Activated gamma-delta T cell treated with anti-CD3 and anti-CD28 coated beads, Interleukin-2, amount 50 U/mL, for 16 hours (primary cell): ENCODE measurements at regions not wholly inside any gene's neighbourhood (a gene's known extent, or its start where the extent isn't known, plus 50 kb on each side); places are given as distances from the start of the nearest gene placed in this dataset.
"Not testable (repeated sequence)": the region's sequence is repeated elsewhere in the genome, so short reads cannot be mapped to it uniquely, and the experiment has no call there.

Experiments
- DNase-seq: peaks from one replicate; pipeline ENCODE4 v3.0.0-alpha.2; 2020; ENCODE audit warnings: low read depth

DNA sequence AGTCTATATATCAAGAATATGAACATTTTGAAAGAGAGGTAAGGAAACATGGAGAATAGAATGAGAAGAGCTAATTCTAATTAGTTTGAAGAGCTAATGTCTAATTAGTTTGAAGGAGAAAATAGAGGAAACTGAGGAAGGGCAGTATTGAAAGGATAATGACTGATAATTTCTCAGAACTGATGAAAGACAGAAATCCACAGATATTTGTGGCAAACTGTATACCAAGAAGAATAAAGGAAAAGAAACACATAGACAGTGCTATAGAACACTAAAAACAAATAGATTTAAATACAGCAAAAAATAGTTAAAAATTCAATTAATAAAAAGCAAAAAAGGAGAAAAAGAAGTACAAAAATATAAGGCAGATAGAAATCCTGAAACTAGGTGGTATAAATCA is 354.4 kb downstream of the QKI start:
- no peak for DNase-seq

DNA sequence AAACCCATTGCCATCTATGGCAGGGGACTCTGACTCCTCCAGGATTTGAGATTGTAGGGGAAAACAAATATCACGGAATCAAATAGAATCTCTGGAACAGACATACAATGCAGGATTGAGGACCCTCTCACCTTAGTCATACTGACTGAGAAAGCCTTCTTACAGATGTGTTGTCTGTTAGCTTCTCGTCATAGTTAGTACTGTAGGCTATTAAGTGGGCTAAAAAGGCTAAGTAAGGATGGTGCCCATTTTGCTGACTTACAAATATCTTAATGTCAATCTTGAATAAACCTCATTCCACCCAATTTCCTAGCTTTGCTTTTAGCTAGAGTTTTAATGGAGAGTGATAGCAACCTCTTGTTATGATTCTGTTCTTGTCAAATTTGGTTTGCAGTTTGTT is 352.4 kb downstream of the QKI start:
- DNase-seq, result no peak

DNA sequence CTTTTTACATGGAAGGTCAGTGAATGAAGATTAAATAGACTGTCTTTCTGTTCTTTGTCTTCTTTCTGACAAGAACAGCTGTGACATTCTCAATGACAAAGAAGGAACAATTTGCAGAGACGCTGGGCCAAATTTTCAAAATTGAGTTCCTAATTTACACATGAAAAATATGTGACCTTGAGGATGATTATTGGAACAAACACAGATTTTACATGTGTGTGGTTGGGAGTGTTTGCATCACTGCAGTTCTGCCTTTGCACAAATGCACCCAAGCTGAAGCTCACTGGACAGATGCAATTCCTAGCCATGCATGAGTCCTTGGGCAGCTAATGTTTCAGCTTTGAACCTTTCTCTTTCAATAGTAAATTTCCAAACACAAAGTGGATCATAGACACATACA is 350.8 kb downstream of the QKI start:
- no peak for DNase-seq

DNA sequence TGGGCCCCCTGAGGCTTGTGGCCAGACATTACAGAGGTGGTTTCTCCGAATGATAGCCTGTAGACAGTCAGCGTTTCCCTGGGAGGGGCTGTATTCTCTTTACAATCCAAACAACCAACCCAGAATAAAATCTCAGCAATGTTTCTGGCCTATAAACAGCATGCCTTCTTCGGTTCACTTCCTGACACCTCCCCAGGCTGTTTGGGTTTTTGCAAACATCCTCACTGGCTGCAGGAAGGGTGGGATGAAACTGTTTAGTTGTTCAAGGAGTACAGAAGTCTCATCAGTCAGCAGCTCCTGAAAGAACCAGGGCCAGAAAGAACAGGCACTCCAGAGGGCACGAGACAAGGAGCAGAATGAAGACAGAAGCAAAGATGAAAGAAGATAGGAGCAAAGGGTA is 350.0 kb downstream of the QKI start:
- no peak for DNase-seq

DNA sequence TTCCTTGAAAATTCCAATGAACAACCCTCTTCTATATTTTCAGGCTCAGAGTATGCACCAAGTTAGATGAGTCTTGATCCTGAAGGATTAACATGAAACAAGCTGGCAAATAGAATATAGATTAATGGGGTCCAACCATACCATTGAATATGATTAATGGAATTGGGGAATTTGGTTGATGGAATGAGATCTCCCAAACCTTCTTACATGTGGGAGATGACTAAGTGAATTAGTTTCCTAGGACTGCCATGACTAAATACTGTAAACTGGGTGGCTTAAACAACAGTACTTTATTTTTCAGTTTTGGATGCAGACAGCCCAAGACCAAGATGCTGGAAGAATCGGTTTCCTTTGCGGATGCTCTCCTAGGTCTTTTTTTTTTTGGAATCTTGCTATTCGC is 347.0 kb downstream of the QKI start:
- DNase-seq, result no peak

DNA sequence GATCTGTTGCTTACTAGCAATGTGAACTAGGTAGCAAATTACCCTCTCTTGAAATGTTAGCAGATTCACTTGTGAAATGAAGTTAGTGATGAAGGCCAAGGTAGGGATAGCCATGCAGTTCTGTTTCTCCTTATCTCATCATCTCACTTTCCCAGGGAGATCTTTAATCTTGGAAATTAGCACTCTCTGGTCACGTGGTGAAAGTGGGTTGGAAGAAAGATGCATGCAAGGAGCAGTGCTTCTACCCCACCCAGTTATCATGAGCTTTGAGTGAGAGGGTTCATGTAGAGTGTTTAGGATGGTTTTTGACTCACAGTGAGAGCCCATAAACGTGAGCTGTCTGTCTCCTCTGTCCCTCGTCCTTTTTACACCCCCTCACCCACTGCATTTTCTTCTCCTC is 346.3 kb downstream of the QKI start:
- DNase-seq, result no peak

DNA sequence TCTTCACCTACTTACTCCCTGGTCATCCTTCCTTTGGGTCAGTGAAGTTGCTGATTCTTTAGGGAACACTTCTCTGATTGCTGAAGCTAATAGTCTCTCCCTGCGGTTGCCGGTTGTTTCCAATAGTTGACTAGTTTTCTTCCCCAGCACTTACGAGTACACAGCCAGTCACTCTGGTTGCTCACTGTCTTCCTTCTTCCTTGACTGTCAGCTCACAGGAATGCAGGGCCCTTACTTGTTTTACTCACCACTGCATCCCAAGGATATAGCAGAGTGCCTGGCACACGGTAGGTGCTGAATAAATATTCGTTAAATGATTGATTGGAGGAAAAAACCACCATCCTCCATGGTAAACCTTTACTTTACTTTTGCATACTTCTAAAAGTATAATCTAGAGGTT is 345.0 kb downstream of the QKI start:
- no peak for DNase-seq

DNA sequence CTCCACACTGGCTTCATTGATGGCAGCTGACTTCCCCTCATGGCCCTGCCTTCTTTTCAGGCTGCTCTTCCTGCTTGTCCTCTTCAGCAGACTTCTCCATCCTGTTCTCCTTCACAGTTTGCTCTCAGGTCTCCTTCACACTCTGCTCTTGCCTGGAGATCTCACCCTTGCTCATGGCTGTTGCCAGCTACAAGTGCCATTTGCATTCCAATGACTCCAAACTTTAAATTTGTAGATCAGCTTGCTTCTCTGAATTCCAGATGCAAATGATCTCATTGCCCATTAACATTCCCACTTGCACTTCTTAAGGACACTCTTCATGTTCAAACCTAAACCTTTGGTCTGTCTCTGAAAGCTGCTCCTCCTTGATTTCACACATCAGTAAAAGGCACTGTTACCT is 343.0 kb downstream of the QKI start:
- no peak for DNase-seq

DNA sequence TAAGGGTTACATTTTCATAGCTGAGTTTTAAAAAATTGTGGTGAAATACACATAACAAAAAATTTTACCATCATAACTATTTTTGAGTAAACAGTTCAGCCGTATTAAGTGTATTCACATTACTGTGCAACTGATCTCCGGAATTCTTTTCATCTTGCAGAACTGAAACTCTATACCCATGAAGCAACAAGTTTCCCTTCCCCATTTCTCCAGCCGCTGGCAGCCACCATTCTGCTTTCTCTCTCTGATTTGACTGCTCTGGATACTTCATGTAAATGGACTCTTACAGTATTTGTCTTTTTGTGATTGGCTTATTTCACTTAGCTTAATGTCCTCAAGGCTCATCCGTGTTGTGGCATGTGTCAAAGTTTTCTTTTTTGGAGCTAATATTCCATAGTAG is 341.6 kb downstream of the QKI start:
- DNase-seq, result no peak

DNA sequence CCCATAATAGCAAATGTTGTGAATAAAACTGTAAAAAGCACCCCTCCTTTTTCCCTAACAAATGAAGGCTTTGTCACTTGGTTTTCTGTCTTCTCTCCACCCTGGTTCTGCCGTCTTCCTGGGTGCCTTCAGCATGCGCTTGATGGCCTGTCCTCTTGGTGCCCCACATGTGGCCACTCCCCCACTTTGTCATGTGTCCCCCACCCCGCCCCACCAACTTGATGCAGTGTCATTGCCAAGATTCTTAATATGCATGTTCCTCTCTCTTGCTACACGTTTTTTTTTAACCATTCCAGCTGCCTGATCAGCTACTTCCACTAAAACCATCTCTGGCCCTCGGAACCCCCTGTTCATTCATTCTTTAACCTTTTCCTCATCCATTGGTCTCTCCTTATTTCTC is 340.3 kb downstream of the QKI start:
- DNase-seq, result no peak

DNA sequence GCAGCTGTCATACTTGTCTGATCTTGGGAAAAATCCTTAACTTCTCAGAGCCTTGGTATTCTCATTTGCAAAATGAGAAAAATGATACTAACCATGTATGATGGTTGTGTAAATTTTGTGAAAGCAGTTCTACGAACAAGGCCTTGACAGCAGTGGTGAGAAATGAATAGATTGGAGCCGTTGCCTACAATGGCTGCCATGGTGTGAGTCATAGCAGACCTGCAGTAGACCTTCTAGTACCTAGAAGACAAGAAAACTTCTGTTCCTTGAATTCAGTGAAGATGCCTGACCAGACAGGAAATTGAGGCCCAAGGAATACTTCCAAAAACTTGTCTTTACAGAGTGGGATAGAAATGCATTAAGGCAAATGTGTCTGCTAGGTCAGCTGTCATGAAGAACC is 338.9 kb downstream of the QKI start:
- DNase-seq, result no peak

DNA sequence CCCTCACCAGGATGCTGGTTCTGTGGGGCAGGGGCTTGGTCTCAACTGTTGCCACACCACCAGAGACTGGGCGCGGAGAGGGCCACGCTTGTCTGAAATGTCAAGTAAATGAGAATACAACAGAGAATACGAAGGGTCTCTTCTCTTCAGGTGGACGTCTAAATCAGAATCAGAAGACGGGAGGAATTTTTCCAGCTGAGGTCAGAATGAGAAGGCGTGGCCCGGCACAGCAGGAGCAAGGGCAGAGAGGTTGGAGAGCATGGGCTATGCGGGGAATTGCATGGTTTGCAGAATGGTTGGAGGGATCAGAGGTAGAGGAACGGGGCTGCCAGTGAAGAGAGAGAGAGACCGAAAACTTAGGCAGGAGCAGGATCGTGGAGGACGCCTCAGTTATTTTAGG is 337.9 kb downstream of the QKI start:
- no peak for DNase-seq

DNA sequence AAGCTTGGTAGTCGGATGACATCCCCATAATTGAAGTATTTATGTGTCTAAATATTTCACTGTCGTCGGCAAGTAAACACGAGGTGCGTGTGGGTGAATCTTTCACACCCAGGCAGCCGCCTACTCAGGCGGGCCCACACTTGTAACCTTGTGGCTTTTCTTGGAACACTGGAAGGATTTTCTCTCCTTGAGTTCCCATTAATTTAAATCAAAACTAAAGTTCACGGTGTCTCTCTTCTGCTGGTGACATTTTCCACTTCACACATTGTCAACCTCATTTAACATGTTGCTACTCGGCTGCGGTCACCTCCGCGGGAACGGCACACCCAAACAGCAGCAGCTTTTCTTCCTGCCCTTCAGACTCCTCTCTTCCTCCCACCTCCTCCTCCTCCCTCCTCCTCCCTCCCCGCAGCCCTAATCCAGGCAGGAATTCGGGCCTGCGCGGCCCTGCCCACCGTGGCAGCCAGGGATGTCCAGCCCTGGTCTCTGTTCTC is 336.6 kb downstream of the QKI start:
- DNase-seq, result no peak

DNA sequence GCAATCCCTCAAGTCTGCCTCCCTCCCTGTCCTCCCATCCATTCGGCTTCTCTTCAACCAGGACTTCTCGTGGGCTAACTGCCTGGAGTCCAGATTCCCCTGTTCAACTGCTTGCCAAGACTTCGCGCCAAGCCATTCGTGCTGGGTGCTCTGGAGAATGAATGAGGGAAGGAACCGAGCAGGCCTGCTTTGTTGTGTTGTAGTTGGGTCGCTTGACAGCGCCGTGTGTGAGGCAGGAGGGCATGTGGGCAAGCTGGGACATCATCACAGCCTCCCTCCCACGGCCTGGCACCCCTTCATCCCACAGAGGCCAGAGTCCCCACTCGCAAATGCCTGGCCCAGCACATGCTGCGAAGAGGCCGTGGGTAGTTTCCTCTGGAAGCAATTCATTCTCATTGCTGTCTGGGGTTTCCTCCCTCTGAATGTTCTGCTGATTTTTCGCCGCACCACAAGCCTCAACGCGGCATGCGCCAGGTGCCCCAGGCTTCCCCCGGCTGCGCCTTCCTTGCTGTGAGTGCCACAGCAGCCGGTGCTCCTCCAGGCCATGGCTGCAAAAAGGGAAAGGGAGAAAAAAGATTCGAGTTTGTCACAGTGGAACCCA is 336.0 kb downstream of the QKI start:
- DNase-seq, result no peak

DNA sequence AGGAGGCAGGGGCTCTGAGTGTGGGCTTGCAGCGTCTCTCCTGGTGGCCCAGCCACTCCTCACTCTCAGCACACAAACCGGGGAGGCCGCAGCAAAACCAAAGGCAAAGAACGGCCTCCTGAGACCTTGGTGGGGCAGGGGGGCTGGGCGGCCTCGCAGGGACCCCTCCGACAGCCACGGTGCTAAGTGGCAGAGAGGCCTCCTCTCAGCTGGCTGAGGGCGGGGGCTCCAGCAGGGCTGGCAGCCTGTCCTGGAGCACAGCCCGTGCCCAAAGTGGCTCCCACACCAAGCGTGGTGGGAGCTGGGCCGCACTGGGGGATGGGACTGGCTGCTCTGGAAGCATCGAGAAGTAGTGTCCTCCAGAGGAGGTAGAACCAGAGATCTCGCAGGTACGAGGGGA is 334.4 kb downstream of the QKI start:
- DNase-seq, result no peak

DNA sequence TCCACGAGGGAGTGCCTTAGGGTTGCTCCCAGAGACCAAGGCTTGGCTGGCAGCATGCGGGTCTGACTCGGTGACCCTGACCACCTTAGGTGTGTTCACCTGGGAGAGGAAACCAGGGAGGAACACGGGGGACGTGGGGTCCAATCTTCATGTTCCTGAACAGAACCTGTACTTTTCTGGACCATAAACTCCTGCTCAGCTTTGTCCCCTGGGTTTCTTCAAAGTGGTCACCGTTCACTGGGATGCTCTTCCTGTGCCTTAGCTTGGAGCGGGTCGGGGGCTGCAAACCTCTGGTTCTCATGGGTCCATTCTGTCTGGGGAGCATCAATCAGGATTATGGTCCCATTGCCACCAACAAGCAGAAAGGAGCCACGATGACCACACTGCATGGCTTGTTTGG is 333.5 kb downstream of the QKI start:
- no peak for DNase-seq

DNA sequence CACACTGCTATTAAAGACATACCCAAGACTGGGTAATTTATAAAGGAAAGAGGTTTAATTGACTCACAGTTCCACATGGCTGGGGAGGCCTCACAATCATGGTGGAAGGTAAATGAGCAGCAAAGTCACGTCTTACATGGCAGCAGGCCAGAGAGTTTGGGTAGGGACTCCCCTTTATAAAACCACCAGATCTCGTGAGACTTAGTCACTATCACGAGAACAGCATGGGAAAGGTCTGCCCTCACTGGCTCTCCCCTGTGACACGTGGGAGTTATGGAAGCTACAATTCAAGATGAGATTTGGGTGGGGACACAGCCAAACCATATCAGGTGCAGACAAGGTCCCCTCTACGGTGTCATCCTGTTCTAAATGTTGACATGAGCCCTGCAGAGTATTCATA is 332.5 kb downstream of the QKI start:
- not testable (repeated sequence) for DNase-seq

DNA sequence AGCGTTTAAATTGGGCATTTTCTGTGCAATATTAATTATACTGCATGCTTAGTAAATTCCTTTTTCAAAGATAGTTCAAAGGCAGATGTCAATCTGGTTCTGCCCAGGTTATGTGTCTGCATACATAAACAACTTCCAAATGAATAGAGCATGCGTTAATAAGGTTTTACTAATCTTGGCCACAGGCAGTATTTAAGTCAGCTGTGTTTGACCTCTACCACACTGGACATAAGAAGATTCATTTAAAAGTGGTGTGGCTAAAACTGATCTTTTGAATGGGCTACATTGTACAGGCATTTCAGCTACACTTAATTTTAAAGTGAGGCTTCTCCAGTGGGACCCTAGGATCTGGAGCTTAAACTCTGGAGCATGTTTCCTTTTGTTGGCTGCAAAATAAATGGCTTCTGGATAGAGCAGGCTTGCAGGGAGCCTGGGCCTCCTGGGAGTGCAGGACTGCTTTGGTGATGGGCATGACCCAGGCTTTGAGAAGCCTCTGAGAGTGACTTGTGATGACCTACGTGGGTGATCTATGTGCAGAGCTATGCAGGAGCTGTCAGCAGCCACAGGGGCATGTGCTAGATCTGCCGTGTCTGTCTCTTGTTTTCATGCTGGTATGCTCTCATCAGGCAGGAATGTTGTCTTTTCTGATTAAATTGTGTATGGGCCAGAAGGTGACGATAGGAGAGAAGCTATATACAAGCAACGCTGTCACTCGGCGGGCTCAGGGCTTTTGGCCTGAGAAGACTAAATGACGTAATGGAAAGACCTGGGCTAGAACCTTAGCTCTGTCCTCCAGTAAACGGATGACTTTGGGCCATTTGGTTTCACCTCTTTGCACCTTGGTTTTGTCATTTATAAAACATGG is 331.2 kb downstream of the QKI start:
- DNase-seq, result no peak

DNA sequence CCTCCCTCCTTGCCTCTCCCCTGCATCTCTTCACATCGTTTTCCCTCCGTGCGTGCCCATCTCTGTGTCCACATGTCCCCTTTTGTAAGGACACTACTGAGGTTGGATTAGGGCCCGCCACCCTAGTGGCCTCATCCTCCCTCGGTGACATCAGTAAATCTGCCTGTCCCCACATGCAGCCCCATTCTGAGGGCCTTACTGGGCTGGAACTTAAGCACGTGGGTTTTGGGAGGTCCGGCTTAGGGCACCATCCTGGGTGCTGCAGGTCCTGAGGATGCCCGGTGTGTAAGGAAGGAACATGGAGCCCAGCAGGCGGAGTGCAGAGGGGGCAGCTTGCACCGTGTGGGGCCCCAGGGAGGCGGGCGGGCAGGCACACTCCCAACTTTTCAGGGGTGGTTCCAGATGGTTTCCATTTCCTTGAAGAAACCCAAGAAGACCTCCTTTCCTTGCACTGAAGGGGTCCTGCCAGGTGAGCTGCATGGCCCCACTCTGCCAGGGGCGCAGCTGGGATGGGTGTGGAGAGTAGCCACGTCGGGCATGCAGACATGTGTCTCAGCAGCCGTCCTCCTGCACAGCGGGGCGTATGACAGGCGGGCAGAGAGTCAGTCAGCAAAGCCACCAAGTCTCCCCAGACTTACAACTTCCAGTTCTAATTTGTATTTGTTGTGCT is 329.9 kb downstream of the QKI start:
- no peak for DNase-seq

DNA sequence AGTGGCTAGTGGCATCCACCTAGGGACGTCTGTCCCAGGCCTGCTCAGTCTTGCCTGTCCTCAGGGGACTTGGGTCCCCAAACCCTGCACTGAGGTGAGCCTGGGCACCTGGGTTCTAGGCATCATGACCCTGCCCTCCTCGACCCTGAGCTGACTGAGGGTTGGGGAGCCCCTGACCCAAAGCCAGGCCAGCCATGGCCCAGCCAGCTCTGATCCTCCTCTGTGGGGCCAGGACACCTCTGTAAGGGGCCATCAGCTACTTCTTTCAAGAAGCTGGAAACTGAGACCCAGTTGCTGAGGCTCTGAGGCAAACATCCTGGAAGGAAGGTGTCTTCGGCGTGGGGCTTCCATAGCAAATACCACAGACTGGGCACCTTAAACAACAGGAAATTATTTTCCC is 329.3 kb downstream of the QKI start:
- DNase-seq, result no peak

DNA sequence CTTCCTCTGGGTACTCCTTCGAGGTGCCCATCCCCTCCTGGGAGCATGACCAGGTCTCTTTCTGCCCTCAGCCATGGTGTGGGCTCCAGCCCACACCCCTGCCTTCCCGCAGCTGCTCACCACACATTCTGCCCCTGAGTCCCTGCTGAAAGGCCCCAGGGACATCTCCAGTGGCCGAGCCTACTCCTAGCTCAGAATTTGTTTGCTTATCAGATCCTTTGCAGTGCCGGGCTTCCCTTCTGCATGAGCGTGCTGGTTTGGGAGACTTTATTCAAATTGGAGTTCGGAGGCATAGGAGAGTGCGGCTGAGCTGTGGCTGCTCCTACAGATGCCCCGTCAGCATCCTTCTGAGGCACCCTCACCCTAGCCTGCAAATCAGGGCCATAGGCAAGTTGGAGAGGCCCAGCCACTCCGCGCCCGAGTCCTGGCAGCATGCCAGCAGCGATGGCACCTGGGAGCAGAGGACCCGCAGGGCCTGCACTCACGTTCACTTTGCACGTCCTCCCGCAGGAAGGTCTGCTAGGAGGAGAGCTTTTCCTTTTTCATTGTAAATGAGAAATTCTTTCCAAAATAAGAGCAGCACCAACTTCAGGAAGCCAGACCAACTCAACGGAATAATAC is 327.3 kb downstream of the QKI start:
- no peak for DNase-seq

DNA sequence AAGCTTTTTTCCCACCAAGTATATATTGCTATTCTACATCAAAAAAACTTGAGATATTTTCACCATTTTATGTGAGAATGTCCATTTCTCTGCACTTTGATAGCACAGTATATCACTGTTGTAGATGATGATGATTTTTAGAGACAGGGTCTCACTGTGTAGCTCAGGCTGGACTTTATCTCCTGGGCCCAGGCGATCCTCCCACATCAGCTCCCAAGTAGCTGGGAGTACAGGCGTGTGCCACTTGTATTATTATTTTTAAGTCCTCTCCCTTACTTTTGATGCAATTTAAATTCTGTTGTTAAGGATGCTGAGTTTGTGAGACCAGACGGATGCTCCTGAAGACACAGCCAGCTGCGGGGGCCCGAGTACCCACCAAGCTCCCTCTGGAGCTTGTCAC is 326.8 kb downstream of the QKI start:
- no peak for DNase-seq

DNA sequence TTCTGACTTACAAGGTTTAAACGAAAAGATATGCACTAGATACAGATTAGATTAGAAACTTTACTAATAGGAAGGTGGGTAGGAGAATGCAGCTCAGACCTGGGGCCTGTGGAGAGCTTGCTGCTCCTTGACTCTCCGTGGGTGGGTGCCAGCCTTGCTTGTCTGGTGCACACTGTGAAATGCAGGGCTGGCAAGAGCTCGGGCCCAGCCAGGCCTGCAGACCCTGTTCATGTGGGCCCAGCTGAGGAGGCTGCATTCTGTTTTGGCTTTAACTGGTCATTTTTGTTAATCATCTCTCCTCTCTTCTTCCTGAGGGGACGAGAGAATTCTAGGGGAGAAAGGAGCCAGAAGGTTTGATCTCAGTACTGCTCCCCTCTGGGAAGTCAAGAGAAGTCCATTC is 325.4 kb downstream of the QKI start:
- DNase-seq, result no peak
